ENCODE measurements at regions not wholly inside any gene's neighbourhood (a gene's known extent, or its start where the extent isn't known, plus 50 kb on each side); places are given as distances from the start of the nearest gene placed in this dataset.
A peak's percentile ranks its signal among the peaks of the same experiment; 100 is the strongest.

- peak overlapping the region; percentile 99 for H3K27ac Mint-ChIP-seq (ENCODE audit: unreplicated experiment)
- DNase-seq (ENCODE audit: low read depth) (no peak), FAIRE-seq (no peak)
- Histone ChIP-seq H2AFZ (ENCODE audit: low read depth, low read length) (no peak overlapping the region), H3K4me1 (ENCODE audit: insufficient read depth, low read length) (peaks cover 18% of the 10 kb centered on the region), H3K9ac (ENCODE audit: low read length) (peak overlapping the region; percentile 72), H3K4me2 (ENCODE audit: low read length) (peak overlapping the region; percentile 78), H3K9me3 (ENCODE audit: insufficient read depth, low read depth, low read length) (peaks cover 3% of the 10 kb centered on the region), H3K36me3 (ENCODE audit: insufficient read depth, low read length) (no peaks in the 10 kb centered on the region), H3K27me3 (ENCODE audit: insufficient read depth, low read length) (no peaks in the 10 kb centered on the region), H3K4me3 (ENCODE audit: insufficient read depth, low read depth, low read length) (no peak overlapping the region), H3K27ac (ENCODE audit: low read depth, low read length) (peak overlapping the region; percentile 95), H3K79me2 (ENCODE audit: insufficient read depth, low read length) (no peaks in the 10 kb centered on the region), H4K20me1 (ENCODE audit: insufficient read depth, low read length) (no peaks in the 10 kb centered on the region)
- peaks cover 7% of the 10 kb centered on the region for H3K9me3 Mint-ChIP-seq (ENCODE audit: unreplicated experiment)
- H3K27me3 Mint-ChIP-seq (ENCODE audit: low read depth, unreplicated experiment) = no peaks in the 10 kb centered on the region
- no peaks in the 10 kb centered on the region for H3K36me3 Mint-ChIP-seq (ENCODE audit: low read depth, unreplicated experiment)
- H3K4me1 Mint-ChIP-seq (ENCODE audit: low read depth, unreplicated experiment) = peaks cover 21% of the 10 kb centered on the region
- TF ChIP-seq EZH2 (IDR thresholded peaks at IDR 0.05; ENCODE audit: insufficient read depth, low read length) (no peak), CTCF (IDR thresholded peaks at IDR 0.05; ENCODE audit: insufficient read depth, low read depth, low read length) (no peak)
- H3K4me3 Mint-ChIP-seq (ENCODE audit: unreplicated experiment) = no peak overlapping the region
Observed at GRCh38 chr1:214958486-214958885, 124.1 kb upstream of the KCNK2 start.

- Mint-ChIP-seq H3K36me3 (ENCODE audit: low read depth, unreplicated experiment) (no peaks in the 10 kb centered on the region), H3K4me1 (ENCODE audit: low read depth, unreplicated experiment) (peaks cover 17% of the 10 kb centered on the region), H3K27ac (ENCODE audit: unreplicated experiment) (no peak overlapping the region), H3K4me3 (ENCODE audit: unreplicated experiment) (no peak overlapping the region), H3K27me3 (ENCODE audit: low read depth, unreplicated experiment) (no peaks in the 10 kb centered on the region), H3K9me3 (ENCODE audit: unreplicated experiment) (peaks cover 2% of the 10 kb centered on the region)
- no peak overlapping the region for H3K4me2 ChIP-seq (ENCODE audit: low read length)
- H3K9ac ChIP-seq (ENCODE audit: low read length) = no peak overlapping the region
- H3K27me3 ChIP-seq (ENCODE audit: insufficient read depth, low read length) = no peaks in the 10 kb centered on the region
- H2AFZ ChIP-seq (ENCODE audit: low read depth, low read length) = peak overlapping the region; percentile 1
- no peak overlapping the region for H3K27ac ChIP-seq (ENCODE audit: low read depth, low read length)
- DNase-seq (ENCODE audit: low read depth) (peak; percentile 31), FAIRE-seq (no peak)
- H3K4me1 ChIP-seq (ENCODE audit: insufficient read depth, low read length) = peaks cover 6% of the 10 kb centered on the region
- TF ChIP-seq EZH2 (IDR thresholded peaks at IDR 0.05; ENCODE audit: insufficient read depth, low read length) (no peak), CTCF (IDR thresholded peaks at IDR 0.05; ENCODE audit: insufficient read depth, low read depth, low read length) (no peak)
- no peak overlapping the region for H3K4me3 ChIP-seq (ENCODE audit: insufficient read depth, low read depth, low read length)
- no peaks in the 10 kb centered on the region for H3K36me3 ChIP-seq (ENCODE audit: insufficient read depth, low read length)
- H3K9me3 ChIP-seq (ENCODE audit: insufficient read depth, low read depth, low read length) = no peaks in the 10 kb centered on the region
- H4K20me1 ChIP-seq (ENCODE audit: insufficient read depth, low read length) = no peaks in the 10 kb centered on the region
- no peaks in the 10 kb centered on the region for H3K79me2 ChIP-seq (ENCODE audit: insufficient read depth, low read length)
Observed at GRCh38 chr1:214966346-214966745, 116.2 kb upstream of the KCNK2 start.

- no peaks in the 10 kb centered on the region for H3K36me3 ChIP-seq (ENCODE audit: insufficient read depth, low read length)
- no peaks in the 10 kb centered on the region for H3K9me3 ChIP-seq (ENCODE audit: insufficient read depth, low read depth, low read length)
- no peak for FAIRE-seq
- H3K4me3 Mint-ChIP-seq (ENCODE audit: unreplicated experiment) = no peak overlapping the region
- H3K9ac ChIP-seq (ENCODE audit: low read length) = no peak overlapping the region
- TF ChIP-seq EZH2 (IDR thresholded peaks at IDR 0.05; ENCODE audit: insufficient read depth, low read length) = no peak
- no peak for TF ChIP-seq CTCF (IDR thresholded peaks at IDR 0.05; ENCODE audit: insufficient read depth, low read depth, low read length)
- H3K27me3 ChIP-seq (ENCODE audit: insufficient read depth, low read length) = no peaks in the 10 kb centered on the region
- H3K4me3 ChIP-seq (ENCODE audit: insufficient read depth, low read depth, low read length) = no peak overlapping the region
- DNase-seq (ENCODE audit: low read depth) = peak; percentile 73
- no peaks in the 10 kb centered on the region for H4K20me1 ChIP-seq (ENCODE audit: insufficient read depth, low read length)
- H3K27me3 Mint-ChIP-seq (ENCODE audit: low read depth, unreplicated experiment) = no peaks in the 10 kb centered on the region
- peaks cover 17% of the 10 kb centered on the region for H3K4me1 Mint-ChIP-seq (ENCODE audit: low read depth, unreplicated experiment)
- peaks cover 1% of the 10 kb centered on the region for H3K9me3 Mint-ChIP-seq (ENCODE audit: unreplicated experiment)
- H3K27ac Mint-ChIP-seq (ENCODE audit: unreplicated experiment) = peak overlapping the region; percentile 23
- peaks cover 6% of the 10 kb centered on the region for H3K4me1 ChIP-seq (ENCODE audit: insufficient read depth, low read length)
- no peaks in the 10 kb centered on the region for H3K79me2 ChIP-seq (ENCODE audit: insufficient read depth, low read length)
- no peaks in the 10 kb centered on the region for H3K36me3 Mint-ChIP-seq (ENCODE audit: low read depth, unreplicated experiment)
- no peak overlapping the region for H3K27ac ChIP-seq (ENCODE audit: low read depth, low read length)
- no peak overlapping the region for H2AFZ ChIP-seq (ENCODE audit: low read depth, low read length)
- H3K4me2 ChIP-seq (ENCODE audit: low read length) = peak overlapping the region; percentile 30
Observed at GRCh38 chr1:214967865-214968575, 114.5 kb upstream of the KCNK2 start.

Data from astrocyte (in vitro differentiated cells and primary cell).